Frontal cortex (tissue), 3 donors: ENCODE measurements at regions not wholly inside any gene's neighbourhood (a gene's known extent, or its start where the extent isn't known, plus 50 kb on each side); places are given as distances from the start of the nearest gene placed in this dataset.
"Not testable (repeated sequence)": the region's sequence is repeated elsewhere in the genome, so short reads cannot be mapped to it uniquely, and the experiment has no call there.

ENCODE experiments used
- DNase-seq, 2 donors: peaks; one replicate each; pipeline ENCODE4 v3.0.0; 2012; ENCODE audit warnings: low spot score in 2 of 2
- FAIRE-seq: peaks from 2 replicates; lab custom pipeline; 2012; peaks lifted over from hg19 to GRCh38; lab: Jason Lieb, UNC
- donor health status: control.
- donor health status: control.
- donor health status: control.

GRCh38 chr10:30534465-30535144, 94.9 kb downstream of the LYZL2 start:
- DNase-seq (peak; percentile 36 to 59), FAIRE-seq (no peak)

DNA sequence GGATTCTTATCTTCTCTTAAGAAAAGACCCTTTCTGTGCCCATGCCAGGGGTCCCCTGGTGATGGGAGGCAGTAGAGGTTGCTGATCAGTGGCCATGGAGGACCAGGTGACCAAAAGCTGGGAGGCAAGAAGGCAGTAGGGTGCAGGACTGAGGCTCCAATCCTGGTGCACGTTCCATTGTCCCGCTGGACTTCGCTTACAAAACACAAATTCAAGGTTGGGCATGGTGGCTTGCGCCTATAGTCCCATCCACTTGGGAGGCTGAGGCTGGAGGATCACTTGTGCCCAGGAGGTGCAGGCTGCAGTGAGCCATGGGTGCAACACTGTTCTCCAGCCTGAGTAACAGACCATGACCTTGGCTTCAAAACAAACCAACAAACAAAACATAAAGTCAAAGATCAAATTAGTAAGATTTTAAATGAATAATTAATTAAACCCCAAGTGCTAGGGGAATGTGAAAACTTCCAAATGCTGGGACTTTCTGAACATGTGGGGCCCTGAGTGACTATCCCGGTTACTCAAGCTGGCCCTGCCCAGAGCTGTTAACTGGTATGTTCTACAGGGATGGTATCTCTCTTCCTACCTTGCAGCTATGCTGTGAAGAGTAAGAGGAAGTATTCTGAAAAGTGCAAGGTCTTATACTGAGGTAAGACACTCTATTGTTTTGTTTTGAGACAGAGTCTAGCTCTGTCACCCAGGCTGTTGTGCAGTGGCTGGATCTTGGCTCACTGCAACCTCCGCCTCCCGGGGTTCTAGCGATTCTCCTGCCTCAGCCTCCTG, 97.6 kb downstream of the LYZL2 start:
- FAIRE-seq (no peak), DNase-seq (no peak)

DNA sequence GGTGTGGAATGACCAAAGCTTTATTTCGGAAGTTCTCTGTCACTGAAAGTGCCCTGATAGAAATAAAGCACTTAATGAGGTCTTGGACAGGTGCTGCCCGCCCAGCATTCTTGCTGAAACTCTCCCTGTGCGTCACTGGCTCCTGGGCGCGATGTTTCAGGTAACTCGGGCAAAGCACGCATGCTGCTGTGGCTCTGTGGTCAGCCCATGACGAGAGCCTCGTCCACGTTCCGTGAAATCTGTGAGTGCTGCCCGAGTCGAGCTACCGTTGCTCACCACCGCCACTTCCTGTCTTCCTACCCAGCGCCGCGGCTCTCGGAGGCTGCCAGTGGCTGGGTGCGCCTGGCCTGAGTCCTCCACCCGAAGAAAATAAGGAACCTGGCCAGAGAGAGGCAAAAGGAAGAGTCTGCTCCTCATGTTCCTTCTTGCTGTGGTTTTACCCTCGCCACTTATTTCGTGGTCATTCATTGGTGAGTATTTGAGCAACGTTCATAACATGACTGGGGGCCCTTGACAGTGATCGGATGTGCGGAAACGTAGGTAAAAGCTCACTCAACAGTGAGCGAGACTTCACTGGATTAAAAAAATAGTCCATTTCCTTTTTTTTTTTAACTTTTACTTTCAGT, 95.5 kb downstream of the MAP3K8 start:
- FAIRE-seq (no peak), DNase-seq (no peak)

GRCh38 chr10:30528429-30528786, 94.4 kb downstream of the MAP3K8 start:
- FAIRE-seq (no peak), DNase-seq (no peak)

DNA sequence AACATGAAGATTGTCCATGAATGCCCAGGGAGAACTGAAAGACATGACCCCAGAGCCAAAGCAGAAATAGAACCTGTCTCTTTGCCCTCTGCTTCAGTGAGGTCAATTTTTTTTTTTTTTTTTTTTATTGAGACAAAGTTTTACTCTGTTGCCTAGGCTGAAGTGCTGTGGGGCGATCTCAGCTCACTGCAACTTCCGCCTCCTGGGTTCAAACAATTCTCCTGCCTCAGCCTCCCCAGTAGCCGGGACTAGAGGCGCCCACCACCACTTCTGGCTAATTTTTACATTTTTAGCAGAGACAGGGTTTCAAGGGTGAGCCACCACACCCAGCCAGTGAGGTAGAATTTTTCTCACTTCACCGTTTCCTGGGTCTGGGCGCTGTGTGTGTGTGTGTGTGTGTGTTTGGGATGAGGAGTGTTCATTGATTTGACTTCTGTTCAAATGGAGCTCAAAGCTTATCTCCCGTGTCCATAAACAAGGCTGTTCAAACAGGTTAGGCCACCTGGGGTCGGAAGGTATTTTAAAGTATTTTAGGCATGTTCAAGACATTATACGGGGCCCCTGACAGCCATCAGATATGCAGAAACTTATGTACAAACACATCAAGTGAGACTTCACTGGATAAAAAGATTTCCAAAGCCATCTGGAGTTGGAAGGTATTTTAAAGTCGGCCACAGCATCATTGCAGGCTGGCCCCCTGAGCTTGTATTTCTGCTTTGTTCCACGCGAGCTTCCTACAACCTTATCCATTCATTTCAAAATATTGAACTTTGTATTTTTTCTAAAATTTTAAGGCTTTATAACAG, 93.8 kb downstream of the MAP3K8 start:
- FAIRE-seq (no peak), DNase-seq (no peak)

DNA sequence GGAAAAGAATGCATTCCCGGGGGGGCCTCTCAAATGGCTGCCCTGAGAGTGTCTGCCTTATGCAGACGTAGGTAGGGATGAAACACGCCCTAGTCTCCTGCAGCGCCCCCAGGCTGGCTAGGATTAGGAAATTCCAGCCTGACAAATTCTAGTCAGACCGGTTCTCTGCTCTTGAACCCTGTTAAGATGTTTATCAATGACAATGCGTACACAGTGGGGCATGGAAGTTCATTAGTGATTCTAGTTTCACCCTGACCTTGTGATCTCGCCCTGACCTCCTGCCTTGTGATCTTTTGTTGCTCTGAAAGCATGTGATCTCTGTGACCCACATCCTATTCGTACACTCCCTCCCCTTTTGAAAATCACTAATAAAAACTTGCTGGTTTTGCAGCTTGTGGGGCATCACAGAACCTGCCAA, 88.7 kb downstream of the MAP3K8 start:
- not testable (repeated sequence) for DNase-seq

GRCh38 chr10:30518907-30519306, 84.9 kb downstream of the MAP3K8 start:
- no peak for DNase-seq
- FAIRE-seq = no peak

More for the DNA sequence above, 88.7 kb downstream of the MAP3K8 start:
- FAIRE-seq = not testable (repeated sequence)
